HG03354 (cell line): ENCODE measurements at regions not wholly inside any gene's neighbourhood (a gene's known extent, or its start where the extent isn't known, plus 50 kb on each side); places are given as distances from the start of the nearest gene placed in this dataset.
A peak's percentile ranks its signal among the peaks of the same experiment; 100 is the strongest.

Experiments
- ATAC-seq: cut with Tn5 transposase; IDR thresholded peaks from one replicate; pipeline ENCODE4 v1.9.1; 2021; ENCODE audit warnings: mild to moderate bottlenecking; ENCODE audit not compliant: unreplicated experiment, poor library complexity, severe bottlenecking

- no peak for ATAC-seq
Measured at GRCh38 chr7:106430535-106431455, 146.0 kb upstream of the NAMPT start.

- ATAC-seq, result no peak
Measured at GRCh38 chr7:106430103-106430502, 145.3 kb upstream of the NAMPT start.

- ATAC-seq, result no peak
Measured at GRCh38 chr7:106426803-106427202, 142.0 kb upstream of the NAMPT start.

GRCh38 chr7:106425017-106425719, 140.4 kb upstream of the NAMPT start:
- peak; percentile 92 for ATAC-seq

DNA sequence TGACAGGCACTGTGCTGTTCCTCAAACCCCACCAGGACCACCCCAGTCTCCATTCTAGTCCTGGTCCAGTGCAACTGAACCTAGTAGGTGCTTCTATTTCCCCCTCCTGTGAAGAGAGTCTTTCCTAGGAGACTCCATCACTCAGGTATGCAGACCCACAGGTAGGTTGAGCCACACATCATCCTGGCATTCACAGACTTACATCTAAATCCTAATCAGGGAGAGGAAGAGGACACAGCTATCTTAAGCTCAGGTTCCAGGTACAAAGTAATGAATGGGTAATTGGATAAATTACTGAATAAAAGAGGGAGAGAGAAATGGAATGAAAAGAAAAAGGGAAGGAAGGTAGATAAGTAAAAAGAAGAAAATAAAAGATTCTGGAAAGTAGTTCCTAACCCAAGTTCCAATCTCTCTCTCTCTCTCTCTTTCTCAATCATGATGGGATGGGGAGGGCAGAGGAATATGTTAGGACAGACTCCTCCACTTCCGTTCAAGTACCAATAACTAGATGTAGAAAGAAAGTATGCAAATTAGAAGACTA, 139.8 kb upstream of the NAMPT start:
- ATAC-seq, result no peak

DNA sequence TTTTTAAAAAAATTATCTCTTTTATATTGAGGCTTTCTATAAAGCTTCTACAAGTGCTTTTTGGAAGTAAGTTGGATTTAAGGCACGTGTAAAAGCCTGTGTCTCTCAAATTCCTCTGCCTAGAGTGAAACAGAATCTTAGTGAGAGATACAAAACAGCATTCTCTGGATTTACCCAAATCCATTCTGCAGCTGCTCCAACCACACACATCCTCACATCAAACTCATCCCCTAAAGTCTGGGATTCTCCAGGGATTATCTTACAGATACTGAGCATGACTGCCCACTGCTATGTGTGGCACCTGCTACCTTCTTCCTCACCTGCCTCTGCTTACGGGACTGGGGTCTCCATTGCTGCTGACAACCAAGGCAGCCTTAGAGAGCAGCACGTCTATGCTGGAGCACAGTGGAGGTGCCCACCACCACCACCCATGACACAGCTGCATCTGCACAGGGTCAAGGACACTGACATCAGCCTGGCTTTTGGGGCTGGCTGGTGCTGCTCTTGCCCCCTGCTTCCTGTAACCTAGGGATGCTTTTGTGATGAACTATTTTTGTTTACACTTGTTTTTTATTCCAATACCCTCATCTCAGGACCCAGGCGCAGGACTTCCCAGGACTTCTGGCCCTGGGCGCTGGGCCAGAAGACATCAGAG, 139.2 kb upstream of the NAMPT start:
- ATAC-seq, result no peak

DNA sequence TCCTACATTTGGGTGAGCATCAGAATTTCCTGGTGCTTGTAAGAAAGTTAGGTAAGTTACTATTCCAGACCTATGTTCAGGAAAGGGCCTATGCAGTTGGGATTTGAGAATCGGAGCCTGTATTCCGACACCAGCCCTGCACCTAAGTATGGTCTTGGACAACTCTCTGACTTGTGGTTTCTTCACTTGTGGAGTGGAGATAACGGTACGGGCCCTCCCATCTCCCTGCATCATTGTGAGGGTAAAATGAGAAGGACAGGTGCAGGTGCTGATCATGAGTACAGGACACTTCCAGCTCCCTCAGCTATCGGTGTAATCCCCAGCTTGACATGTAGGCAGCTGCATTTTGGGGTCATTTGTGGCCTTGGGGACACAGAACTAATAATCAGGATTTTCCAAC, 138.3 kb upstream of the NAMPT start:
- ATAC-seq, result no peak

- no peak for ATAC-seq
Measured at GRCh38 chr7:106421181-106421762, 136.5 kb upstream of the NAMPT start.

DNA sequence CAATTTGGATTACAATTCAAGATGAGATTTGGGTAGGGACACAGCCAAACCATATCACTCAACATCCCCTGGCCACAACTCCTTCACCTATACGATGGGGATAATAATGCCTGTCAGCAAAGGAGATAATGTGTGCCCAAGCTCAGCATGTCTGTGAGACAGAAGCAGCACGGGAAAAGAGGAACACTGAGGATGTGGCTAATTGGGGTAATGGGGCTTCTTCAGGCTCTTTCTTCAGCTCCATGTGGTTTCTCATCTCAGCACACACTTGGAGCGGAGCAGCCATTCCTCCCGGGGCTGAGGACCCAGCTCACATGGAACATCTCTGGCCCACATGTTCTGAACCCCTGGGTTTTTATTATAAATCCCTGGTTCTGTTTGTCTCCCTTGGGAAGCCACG, 136.0 kb upstream of the NAMPT start:
- ATAC-seq, result no peak

DNA sequence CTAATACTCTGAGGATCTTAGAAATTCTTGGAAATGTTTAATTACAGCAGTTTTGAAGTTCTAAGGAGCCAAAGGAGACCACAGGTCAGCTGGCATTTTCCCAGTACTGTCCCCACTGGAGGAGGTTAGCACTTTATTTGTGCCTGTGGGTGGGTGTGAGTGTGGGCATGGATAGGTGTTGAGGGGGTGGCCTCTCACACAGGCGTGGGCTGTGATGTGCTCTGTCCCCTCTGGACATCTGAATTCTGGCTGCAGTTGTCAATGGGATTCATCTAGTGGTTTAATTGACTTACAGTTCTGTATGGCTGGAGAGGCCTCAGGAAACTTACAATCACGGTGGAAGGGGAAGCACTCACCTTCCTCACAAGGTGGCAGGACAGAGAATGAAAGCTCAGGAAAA, 135.4 kb upstream of the NAMPT start:
- ATAC-seq, result no peak

- no peak for ATAC-seq
Measured at GRCh38 chr7:106419455-106420182, 134.8 kb upstream of the NAMPT start.

DNA sequence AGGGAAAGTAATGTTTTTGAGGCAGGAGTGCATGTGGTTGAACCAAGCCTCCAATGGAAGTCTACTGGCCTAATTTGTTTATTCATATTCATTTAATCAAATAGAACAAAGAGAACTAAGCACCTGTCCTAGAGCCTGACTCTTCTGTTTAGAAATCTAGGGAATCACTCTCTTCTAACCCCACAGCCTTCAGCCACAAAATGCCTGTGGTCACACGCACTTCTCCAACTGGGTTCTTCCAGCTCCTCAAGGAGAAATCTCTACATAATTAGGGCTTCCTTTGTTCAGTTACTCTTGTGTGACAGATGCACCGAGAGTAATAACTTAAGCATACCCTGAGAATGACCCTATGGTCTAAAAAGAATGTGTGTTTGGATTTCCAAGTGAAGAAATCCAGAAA, 133.7 kb upstream of the NAMPT start:
- no peak for ATAC-seq

DNA sequence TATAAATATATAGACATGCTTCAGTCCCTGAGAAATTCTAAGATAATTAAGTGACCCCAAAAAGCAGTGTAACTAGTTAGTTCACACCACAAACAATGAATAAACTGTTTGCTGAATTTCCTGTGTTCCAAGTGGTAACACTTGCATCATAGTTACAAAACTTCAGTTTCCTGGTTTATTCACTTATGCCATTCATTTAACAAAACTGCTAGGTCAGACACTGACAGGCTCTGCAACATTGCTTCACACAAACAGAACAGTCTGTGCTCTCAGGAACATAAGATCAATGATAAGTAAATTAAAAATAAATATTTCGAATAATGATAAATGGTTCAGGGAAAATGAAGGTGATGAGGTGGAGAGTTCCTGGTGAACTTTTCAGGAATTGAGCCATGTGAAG, 133.3 kb upstream of the NAMPT start:
- ATAC-seq, result no peak

DNA sequence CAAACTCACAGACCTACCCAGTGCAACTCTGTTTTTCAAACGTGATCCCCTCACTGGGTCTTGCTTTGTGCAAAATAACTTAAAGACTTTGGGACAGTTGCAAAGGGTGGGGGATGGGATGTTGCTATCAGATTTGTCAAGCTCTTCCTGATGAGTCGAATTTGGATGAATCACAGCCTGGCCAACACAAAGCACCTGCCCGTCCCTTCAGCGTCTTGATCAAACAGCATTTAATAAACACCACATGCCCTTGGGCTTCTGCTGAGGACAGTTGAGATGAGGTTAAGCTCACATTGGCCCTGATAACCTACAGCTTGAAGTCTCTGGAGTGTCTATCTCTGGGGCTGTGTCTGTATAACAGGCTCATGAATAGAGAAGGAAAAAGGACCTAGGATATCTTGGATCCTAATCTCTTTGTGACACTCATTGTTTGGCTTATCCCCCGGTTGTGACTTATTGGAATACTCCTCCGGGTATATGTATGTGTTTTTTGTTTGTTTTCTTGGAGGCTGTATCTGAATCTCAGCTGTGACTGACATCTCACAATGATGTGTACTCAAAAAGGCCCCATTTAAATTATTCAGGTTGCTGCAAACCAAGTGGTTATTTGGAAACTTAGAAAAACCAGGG, 132.6 kb upstream of the NAMPT start:
- ATAC-seq, result no peak

- ATAC-seq, result no peak
Measured at GRCh38 chr7:106416430-106416829, 131.6 kb upstream of the NAMPT start.

DNA sequence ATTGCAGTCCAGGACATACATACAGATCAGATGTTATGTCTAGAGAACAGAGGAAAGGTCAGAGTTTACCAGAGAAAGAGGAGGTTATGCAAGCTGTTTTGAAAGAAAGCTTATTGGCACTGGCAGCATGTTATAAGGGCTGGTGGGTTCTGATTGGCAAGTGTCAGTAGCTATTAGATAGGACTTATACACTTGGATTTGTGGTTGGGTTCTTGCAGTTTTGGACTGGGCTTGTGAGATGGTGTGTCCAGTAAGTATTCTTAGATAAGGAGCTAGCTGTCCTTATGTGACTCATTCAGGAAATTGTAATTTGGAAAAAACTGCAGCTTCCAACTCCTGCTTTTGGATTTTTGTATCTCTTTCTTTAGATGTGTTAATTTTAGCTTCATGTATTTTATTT, 130.7 kb upstream of the NAMPT start:
- ATAC-seq, result no peak

GRCh38 chr7:106413446-106413845, 128.7 kb upstream of the NAMPT start:
- no peak for ATAC-seq

GRCh38 chr7:106405697-106406141, 120.9 kb upstream of the NAMPT start:
- no peak for ATAC-seq

- ATAC-seq, result no peak
Measured at GRCh38 chr7:106402898-106403297, 118.1 kb upstream of the NAMPT start.
